Neural cell (in vitro differentiated cells): ENCODE measurements at regions not wholly inside any gene's neighbourhood (a gene's known extent, or its start where the extent isn't known, plus 50 kb on each side); places are given as distances from the start of the nearest gene placed in this dataset.

Experiments
- CTCF ChIP-seq: fragments of 450-650 bp; IDR thresholded peaks from 2 replicates; pipeline ENCODE4 v1.5.1; 2014; ENCODE audit warnings: antibody characterized with exemption, mild to moderate bottlenecking, moderate library complexity; ENCODE audit not compliant: poor library complexity, severe bottlenecking
- EP300 ChIP-seq: fragments of 450-650 bp; conservative IDR thresholded peaks from 2 replicates; pipeline ENCODE4 v1.6.1; 2014; ENCODE audit warnings: antibody characterized with exemption, mild to moderate bottlenecking, moderate library complexity; ENCODE audit not compliant: poor library complexity, severe bottlenecking
- EZH2 ChIP-seq: fragments of 200-600, 300-800 bp; shearing (Covaris generic), sonication (generic); IDR thresholded peaks from 2 replicates; pipeline ENCODE4 v1.6.1; 2014; ENCODE audit warnings: antibody characterized with exemption, low read length, borderline replicate concordance, mild to moderate bottlenecking; ENCODE audit not compliant: insufficient read depth, poor library complexity, severe bottlenecking
- MXI1 ChIP-seq: fragments of 450-650 bp; conservative IDR thresholded peaks from 2 replicates; pipeline ENCODE4 v1.6.1; 2014; ENCODE audit warnings: antibody characterized with exemption, mild to moderate bottlenecking; ENCODE audit not compliant: poor library complexity, severe bottlenecking
- RAD21 ChIP-seq: fragments of 450-650 bp; conservative IDR thresholded peaks from 2 replicates; pipeline ENCODE4 v1.6.1; 2014; ENCODE audit warnings: antibody characterized with exemption, mild to moderate bottlenecking, moderate library complexity
- SMC3 ChIP-seq: fragments of 450-650 bp; conservative IDR thresholded peaks from 2 replicates; pipeline ENCODE4 v1.6.1; 2014; ENCODE audit warnings: antibody characterized with exemption, mild to moderate bottlenecking, moderate library complexity; ENCODE audit not compliant: poor library complexity
- TAF1 ChIP-seq: IDR thresholded peaks from 2 replicates; pipeline ENCODE4 v1.6.1; 2012; ENCODE audit warnings: low read depth
- TF ChIP-seq, protein P1 (sequence below): IDR thresholded peaks from 2 replicates; pipeline ENCODE4 v1.6.1; 2012; ENCODE audit warnings: borderline replicate concordance

DNA sequence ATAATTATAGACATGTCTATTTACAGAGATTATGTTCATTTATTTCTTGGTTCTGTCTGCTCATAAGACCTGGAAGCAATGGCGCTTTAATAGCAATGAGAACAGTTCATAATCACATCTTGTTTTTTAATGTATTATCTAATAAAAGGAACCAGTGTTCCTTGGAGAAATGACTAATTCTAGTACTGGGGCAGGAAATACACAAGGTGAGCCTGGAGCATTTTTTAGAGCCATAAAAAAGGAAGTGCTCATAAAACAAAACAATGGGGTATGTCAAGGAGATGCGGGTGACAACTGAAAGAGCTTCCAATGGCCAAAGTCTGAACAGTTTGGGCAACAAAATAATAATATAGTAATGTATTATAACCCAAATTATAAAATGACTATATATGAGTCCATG, 531.9 kb upstream of the CHD1 start:
- TF ChIP-seq CTCF (no peak), RAD21 (no peak), EZH2 (no peak), MXI1 (no peak), TAF1 (no peak), SMC3 (no peak), EP300 (no peak)
- TF ChIP-seq, protein P1, sequence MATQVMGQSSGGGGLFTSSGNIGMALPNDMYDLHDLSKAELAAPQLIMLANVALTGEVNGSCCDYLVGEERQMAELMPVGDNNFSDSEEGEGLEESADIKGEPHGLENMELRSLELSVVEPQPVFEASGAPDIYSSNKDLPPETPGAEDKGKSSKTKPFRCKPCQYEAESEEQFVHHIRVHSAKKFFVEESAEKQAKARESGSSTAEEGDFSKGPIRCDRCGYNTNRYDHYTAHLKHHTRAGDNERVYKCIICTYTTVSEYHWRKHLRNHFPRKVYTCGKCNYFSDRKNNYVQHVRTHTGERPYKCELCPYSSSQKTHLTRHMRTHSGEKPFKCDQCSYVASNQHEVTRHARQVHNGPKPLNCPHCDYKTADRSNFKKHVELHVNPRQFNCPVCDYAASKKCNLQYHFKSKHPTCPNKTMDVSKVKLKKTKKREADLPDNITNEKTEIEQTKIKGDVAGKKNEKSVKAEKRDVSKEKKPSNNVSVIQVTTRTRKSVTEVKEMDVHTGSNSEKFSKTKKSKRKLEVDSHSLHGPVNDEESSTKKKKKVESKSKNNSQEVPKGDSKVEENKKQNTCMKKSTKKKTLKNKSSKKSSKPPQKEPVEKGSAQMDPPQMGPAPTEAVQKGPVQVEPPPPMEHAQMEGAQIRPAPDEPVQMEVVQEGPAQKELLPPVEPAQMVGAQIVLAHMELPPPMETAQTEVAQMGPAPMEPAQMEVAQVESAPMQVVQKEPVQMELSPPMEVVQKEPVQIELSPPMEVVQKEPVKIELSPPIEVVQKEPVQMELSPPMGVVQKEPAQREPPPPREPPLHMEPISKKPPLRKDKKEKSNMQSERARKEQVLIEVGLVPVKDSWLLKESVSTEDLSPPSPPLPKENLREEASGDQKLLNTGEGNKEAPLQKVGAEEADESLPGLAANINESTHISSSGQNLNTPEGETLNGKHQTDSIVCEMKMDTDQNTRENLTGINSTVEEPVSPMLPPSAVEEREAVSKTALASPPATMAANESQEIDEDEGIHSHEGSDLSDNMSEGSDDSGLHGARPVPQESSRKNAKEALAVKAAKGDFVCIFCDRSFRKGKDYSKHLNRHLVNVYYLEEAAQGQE, result no peak
